Embryonic facial prominence (tissue), 1 donor: ENCODE measurements at regions not wholly inside any gene's neighbourhood (a gene's known extent, or its start where the extent isn't known, plus 50 kb on each side); places are given as distances from the start of the nearest gene placed in this dataset.
"Not testable (repeated sequence)": the region's sequence is repeated elsewhere in the genome, so short reads cannot be mapped to it uniquely, and the experiment has no call there.

ENCODE experiments used
- DNase-seq: peaks from one replicate; pipeline ENCODE4 v3.0.0-alpha.2; 2016; ENCODE audit errors: extremely low spot score

DNA sequence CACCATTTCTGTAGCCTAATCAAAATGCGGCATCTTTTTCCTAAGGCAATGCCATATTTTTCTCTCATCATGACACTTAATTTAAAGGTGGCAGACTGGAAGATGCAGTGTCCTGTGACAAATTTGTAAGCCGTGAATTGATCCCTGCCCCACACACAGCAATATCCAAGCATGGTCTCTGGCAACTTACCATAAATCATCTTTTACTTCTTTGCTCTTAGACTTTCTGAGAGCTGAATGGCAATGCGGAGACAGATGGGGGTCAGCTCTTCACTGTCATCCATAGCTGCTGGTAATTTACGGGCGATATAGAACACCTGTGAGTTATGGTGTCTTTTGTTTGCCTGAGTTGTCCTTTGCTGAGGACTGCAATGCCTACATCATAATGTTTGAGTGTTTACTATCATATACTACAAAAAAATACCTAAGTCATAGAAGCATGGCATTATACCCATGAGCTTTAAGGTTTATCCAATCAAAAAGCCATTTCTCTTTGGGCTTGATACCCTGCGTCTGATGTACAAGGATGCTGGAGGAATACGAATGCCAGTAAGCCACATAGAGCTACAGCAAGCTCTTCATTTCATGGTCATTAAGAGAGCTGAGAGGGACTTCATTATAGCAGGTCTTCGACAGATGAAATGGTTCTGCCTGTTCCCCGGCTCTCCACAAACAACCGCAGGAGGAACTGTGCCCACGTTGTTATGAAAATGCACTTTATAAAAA is 148.1 kb downstream of the TRIML1 start:
- DNase-seq = no peak

DNA sequence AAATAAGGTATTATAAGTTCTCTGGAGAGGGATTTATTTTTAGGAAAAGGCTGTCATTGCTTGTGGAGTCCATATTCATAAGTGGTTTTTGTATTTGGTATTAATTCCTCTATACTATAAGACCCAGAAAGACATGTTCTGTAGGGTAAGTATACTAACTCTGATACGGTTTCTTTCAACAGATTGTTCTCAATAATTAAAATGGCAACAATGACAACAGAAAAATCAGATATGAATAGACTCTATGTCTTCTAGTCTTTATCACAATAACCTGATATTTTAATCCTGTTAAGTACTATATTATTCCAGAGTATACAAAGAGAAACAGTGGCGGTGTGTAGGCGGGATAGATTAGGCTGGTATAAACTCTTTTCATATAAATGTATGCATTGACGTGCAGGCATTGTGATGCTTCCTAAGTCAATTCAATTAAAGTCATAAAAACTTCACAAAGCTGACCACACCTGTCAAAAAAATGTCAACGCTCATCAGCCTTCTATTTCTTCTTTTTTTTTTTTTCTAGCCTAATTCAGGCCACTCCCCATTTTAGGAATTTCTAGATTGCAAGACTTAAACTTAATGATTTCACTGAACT is 150.4 kb downstream of the TRIML1 start:
- no peak for DNase-seq

DNA sequence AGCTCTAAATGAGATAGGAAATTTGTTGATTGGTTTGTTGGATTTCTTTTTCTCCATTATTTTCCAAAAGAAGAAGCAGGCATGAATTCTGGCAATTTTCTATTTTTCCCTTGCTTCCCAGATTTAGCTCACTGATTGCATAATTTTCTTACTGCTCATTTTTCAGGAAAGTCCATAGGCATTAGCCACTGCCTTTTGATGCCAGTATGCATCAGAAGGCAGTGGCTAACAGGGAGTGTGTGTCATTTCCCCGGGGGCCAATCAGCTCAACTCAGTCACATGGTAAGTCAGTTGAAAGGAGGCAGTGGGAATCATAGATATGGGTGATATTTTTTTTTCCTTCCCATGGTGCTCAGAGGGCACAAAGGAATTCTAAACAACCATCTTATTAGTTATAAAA is 156.7 kb downstream of the TRIML1 start:
- DNase-seq = no peak

DNA sequence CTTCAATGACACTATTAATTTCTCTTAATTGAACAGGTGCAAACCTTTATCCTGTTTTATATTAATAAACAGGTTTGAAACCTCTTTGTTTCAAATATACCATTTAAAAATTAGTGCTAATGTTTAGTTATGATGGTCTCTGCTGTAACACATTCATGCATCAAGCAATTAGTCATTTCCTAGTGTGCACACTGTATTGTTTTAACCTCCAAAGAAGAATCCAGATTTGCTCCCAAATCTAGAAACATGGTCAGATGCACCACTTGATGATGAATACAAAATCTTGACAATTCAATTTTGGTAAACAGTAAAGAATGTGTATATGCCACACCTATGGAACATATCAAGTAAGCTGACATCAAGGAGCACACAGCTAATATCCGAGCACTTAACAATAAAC is 157.1 kb downstream of the TRIML1 start:
- DNase-seq = no peak

DNA sequence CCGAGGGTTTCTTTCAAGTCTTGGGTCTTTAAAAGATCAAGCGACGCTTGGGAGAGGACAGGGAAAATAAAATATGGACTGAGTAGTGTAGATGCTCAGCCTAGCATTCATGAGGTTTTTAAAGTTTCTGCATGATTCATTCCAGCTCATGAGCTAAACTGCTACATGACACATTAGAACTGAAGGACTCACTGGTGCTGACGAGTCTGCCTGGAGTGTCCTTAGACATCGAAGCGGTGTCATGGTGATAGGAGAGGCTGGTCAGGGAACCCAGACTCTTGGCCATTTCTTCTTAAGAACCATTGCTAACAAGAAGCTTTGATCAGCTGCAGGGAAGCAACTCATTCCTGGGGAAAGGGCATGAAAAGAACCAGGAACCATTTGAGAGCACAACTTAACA is 158.6 kb downstream of the TRIML1 start:
- DNase-seq = no peak

DNA sequence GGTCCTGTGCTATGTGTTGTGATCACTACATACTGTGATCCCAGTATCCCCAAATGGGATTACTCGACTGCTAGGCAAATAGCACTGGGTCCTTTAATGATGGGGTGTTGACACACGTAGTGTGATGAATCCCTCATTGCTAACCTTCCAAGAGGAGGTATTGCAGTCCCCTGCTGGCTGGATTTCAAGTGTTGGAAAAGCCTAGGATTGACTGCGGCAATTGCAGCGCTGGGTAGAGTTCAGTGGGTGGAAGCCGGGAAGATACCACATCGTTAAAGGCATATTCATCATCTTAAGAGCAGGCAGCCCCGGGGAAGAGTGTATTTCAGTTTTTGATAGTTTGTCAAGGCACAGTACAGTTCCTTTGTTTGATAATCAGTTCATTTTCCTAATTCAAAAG is 159.9 kb downstream of the TRIML1 start:
- DNase-seq = no peak

DNA sequence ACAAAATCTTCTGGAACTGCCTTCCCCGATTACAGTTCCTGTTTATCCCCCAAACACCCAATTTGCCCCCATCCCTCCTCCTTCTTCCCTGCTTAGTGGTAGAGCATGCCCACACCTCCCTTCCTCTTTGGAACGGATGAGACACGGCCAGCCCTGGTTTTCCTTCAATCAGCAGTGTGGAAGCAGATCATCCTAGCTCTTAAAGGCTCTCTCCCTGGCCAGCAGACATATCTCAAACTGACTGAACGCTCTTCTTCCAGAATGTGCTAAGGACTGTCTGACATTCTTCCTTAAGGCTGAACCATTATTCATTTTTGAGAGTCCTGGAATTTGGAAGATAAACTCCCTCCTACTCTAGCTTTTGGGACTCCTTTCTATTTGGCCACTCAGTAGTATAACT is 161.1 kb downstream of the TRIML1 start:
- DNase-seq = no peak

DNA sequence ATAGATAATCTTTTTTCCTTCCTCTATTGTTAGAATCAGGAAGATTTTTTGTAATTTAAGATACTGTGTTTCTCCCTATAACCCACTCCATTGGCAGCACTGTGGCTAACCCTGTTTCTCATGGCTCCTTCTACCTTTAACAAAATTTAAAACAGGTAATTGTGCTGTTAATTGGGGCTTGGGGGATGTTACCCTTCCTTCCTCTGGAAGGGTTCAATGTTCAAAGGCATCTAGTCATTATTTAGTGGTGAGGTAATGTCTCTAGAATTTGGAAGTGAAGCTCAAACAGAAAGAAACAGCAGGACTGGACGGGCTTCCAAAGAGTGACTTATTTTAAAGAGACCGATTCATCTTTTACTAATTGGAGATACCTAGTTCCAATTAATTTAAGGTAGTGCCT is 166.4 kb downstream of the TRIML1 start:
- no peak for DNase-seq

DNA sequence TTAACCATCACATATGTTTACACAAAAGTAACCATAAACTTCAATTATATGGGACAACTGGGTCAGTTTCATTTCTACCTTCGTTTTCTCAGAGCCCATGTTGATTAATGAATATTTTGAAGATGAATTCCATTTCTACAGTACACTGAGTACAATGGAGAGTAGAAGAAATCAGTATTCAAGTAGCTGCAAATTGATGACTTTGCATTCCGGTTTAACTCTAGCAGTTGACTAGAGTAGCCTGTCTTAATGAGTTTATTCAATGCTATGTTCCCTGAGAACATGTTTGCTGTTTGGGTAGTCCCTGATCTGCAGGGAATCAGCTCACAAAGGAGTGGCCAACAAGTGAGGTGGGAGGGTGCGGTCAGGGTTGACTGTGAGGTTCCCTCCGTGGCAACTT is 168.3 kb downstream of the TRIML1 start:
- DNase-seq = no peak

DNA sequence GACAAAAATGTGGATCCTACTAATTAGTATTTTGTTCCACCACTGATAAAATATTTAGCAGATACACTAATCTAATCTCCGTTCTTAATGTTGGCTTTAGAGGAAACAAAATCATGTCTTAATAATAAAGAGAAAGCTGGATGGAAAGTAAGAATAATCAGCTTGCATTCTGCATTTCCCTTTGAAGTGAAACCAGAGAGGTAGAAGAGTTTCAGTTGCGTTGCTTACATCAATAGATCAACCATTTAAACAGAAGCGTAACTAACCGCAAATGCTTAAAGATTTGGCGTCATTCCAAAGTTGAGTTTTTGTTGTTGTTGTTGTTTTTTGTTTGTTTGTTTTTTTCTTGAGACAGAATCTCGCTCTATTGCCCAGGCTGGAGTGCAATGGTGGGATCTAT is 168.9 kb downstream of the TRIML1 start:
- DNase-seq = no peak

DNA sequence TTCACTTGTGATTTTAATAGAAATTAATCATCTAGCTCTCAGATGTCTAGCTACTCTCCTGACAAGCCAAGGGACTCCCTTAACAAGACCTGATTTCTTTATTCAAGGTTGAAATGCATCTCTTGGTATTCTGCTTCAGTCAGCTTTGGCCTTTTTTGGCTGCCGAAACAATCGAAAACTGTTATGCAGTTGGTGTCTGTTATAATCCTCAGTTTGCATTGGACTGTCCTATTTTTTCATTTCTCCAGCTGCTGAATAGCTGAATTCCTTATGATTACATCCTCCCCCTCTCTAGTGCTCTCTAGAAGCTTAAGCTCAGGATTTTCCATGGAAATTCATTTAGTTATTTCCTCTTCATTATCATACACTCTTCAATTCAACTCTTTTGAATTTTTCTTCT is 177.2 kb downstream of the TRIML1 start:
- DNase-seq = no peak

DNA sequence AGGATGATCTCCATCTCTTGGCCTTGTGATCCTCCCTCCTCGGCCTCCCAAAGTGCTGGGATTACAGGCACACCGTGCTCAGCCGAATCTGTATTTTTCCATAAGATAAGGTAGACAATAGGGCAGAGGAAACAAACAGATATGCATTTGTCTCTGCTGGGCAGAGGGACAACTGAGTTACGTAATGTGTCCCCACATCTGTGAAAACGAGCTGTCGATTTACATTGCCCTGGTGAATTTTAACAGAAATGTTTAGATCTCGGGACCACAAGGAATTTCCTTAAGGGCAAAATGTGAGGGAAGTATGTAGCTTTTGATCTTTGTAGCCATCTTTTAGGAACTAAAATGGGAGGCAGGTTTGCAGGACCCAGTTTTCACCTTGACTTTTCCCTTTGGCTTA is 189.7 kb downstream of the TRIML1 start:
- DNase-seq = no peak

DNA sequence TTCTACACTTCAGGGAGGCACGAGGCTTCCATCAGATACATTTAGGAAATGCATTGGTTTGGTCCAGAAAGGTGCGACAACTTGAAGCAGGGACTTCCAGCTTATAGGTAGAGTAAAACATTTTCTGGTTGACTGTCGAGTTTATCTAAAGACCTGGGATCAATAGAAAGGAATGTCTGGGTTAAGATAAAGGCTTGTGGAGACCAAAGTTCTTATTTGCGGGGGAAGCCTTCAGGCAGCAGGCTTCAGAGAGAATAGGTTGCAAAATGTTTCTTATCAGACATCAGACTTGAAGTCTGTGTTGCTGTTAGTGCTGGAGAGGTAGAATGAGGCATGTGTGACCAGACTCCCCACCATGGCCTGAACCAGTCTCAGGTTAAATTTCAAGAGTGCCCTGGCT is 190.3 kb downstream of the TRIML1 start:
- DNase-seq = no peak

DNA sequence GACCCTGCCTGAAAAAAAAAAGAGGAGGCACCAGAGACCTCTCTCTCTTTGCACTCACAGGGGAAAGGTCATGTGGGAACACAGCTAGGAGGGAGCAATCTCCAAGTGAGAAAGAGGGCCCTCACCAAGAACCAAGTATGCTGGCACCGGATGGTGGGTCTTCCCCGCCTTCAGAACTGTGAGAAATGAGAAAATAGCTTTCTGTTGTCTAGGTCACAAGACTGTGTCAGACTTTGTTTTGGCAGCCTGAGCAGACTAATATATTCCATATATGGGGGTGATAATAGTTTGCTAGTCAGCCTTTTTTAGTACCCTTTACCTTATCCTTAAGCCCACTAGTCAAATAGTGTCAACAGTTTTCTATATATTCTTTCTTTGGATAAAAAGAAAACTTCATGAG is 193.0 kb downstream of the TRIML1 start:
- DNase-seq = peak; percentile 8

DNA sequence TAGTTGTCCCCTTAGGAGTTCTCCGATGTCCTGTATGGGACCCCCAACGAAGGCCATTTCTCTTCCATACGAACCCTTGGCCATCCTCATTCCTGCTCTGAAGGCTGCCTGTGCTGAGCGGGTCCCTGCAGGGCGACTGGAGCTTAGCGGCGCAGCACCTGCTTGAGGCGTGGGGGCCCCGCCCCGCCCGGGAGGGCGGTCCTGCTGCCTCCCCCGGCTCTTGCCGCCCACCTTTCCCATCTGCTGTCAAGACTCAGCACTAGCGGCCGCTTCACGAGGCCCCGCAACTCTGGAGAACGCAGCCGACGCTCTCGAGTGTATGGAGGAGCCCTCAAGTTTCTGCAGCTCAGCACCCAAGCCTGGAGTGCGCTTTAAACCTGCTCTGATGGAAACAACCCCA is 197.7 kb downstream of the TRIML1 start:
- DNase-seq = no peak

DNA sequence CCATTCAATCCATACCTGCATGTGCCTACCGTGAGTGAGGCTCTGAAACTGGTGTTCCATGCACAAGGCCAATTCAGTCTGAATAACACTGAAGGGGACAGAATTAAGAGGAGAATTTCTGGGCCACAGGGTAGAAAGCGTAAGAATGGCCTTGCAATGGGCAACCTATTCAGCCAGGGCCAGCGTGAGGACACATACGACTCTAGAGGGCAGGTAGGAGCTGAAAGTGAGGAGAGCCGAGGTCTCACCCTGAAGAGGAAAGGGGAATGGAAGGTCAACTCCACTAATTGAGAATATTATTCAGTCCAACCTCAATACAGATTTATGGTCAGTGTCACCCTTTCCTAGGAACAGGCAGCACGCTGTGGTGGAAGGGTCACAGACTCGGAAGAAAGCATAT is 202.2 kb downstream of the TRIML1 start:
- no peak for DNase-seq

DNA sequence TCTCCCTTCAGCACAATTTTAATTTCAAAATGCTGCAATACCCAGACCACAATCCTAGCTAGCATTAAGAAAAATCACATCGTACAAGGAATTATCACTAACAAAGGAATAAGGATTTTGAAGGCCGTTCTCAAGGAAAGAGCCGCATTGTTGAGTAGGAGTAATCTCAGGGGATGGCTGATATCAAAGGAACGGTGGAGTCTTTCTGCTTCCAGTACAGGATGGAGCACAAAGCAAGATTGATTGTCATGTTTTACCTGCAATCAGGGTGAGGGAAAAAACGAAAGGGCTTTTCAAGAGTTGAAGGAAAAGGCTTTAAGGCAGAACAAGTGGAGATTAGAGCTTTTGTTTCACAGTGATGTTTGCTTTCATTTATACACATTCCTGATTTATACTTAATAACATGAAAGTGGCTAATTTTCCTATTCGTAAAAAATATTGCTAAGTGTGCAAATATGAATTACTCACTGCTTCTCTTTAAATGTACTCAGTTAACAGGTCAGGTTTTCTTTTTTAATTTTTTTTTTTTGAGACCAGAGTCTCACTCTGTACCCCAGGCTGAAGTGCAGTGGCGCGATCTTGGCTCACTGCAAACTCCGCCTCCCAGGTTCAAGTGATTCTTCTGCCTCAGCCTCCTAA is 207.0 kb downstream of the TRIML1 start:
- DNase-seq = no peak

DNA sequence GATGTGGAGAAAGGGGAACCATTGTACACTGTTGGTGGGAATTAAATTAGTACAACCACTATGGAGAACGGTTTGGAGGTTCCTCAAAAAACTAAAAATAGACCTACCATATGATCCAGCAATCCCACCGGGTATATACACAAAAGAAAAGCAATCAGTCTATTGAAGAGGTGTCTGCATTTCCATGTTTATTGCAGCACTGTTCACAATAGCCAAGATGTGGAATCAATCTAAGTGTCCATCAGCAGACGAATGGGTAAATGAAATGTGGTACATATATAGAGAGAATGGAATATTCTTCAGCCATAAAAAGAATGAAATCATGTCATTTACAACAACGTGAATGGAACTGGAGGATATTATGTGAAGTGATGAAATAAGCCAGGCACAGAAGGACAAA is 208.1 kb downstream of the TRIML1 start:
- no peak for DNase-seq

DNA sequence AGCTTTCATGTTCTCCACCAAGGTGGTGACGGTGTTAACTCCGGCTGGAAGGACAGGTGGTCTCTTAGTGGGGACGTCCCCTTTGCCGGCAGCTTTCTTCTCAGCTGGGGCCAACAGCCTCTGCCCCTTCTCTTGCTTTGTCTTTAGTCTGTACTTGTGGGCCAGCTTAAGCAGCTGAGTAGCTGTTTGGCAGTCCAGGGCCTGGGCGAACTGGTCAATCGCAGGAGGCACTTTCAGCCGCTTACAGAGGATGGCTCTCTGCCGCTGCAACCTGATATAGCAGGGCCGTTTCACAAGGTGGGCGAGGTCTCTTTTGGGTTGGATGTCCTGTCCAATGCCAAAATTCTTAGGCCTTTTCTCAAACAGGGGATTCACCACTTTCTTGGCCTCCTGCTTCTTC is 210.3 kb downstream of the TRIML1 start:
- not testable (repeated sequence) for DNase-seq

DNA sequence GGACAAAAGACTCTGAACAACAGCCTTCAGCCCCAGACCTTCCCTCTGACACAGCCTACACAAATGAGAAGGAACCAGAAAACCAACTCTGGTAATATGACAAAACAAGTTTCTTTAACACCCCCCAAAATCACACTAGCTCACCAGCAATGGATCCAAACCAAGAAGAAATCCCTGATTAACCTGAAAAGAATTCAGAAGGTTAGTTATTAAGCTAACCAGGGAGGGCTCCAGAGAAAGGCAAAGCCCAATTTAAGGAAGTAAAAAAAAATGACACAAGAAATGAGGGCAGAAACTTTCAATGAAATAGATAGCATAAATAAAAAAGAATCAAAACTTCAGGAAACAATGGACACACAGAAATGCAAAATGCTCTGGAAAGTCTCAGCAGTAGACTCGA is 224.0 kb downstream of the TRIML1 start:
- DNase-seq = no peak

DNA sequence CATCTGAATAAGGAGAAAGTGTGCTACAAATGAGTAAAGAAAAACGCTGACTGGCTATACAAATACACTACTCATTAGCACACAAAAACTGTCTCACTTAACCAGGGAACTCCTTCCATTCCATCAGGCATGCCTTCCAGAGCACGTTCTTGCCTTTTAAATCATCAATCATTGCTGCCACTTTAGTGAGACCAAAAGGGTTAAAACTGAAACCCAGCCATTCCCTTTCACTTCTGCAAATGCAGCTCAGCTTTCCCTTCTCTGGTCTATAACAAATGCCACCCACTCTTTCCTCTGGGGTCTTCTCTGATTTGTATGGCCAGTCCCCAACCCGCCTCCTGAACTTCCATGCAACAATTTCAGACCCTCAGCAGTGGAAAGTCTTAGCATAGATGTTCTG is 231.5 kb downstream of the TRIML1 start:
- no peak for DNase-seq

DNA sequence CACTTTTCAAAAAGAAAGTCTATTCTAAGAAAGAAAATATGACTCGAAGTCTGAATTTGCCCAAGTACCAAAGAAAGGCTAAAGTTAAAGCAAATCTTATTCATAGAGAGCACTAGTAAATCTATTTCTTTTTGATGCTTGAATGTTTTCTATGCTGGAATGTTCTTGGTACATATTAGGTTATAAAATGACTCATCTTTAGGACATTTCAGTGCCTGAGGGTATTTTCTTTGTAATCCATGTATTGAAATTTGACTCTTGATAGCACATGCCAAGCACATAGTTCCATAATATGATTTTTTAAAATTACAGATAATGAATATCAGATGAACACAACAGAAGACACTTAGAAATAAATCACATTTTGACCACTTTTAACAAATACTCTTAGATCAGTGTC is 232.8 kb downstream of the TRIML1 start:
- peak; percentile 25 for DNase-seq

DNA sequence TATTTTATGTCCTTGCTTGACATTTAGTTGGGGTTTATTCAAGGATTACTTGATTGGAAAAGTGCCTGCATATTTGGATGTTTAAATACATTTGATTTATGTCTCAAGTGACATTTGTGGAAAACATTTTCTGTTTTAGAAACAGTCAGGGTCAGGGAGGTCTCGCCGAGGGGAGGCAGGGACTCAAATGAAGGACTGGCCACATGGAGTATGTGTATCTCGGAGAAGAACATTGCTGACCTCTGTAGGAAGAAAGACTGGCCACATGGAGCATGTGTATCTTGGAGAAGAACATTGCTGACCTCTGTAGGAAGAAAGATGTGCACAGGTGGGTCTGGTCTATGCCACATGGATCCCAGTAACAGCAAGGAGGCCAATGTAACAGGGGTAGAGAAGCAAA is 233.6 kb downstream of the TRIML1 start:
- no peak for DNase-seq

DNA sequence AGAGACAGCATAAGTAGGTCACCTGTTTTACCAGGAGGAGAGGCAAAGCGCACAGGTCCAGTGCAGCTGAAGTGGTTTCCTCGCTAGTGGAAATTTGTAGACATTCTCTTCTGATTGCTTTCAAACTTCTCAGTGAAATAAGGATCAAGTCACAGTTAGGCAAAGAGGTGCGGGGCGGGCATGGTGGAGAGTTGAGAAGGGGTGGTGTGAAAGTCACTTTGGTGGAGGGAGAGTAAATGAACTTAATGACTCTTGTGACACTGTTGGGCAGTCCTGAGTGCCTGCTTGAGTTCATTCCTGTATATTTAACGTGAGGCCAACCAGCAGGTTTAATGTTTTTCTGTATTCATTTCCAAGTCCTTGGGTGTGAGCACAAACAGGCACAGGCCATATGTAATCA is 235.6 kb downstream of the TRIML1 start:
- DNase-seq = no peak
